Calu3 (cell line): ENCODE measurements at regions not wholly inside any gene's neighbourhood (a gene's known extent, or its start where the extent isn't known, plus 50 kb on each side); places are given as distances from the start of the nearest gene placed in this dataset.

ENCODE experiments used
- BruUV-seq: library from RNA; stranded (reverse); fragments of 400-500 nt; replicated peaks from 2 replicates; lab custom pipeline; 2021; lab: Mats Ljungman, UMichigan
- CTCF ChIA-PET: fragments of 300-600 bp; sonication (Branson Sonifier 250); formaldehyde crosslinking; loops from one replicate; lab custom pipeline; 2022; ENCODE audit warnings: antibody characterized with exemption; lab: Charles Lee
- DNase-seq: peaks from one replicate; pipeline ENCODE4 v3.0.0; 2022
- H3K27ac Mint-ChIP-seq: one replicate; pipeline ENCODE4 v1.8.0; 2022; ENCODE audit warnings: mixed read lengths; ENCODE audit not compliant: unreplicated experiment
- H3K27me3 Mint-ChIP-seq: one replicate; pipeline ENCODE4 v1.8.0; 2022; ENCODE audit warnings: mixed read lengths; ENCODE audit not compliant: unreplicated experiment
- H3K36me3 Mint-ChIP-seq: one replicate; pipeline ENCODE4 v1.8.0; 2022; ENCODE audit warnings: mild to moderate bottlenecking, moderate library complexity, mixed read lengths; ENCODE audit not compliant: insufficient read depth, unreplicated experiment
- H3K4me1 Mint-ChIP-seq: one replicate; pipeline ENCODE4 v1.8.0; 2022; ENCODE audit warnings: mild to moderate bottlenecking, low read depth, mixed read lengths; ENCODE audit not compliant: unreplicated experiment
- H3K4me3 Mint-ChIP-seq: one replicate; pipeline ENCODE4 v1.8.0; 2022; ENCODE audit warnings: mild to moderate bottlenecking, low read depth, moderate library complexity, mixed read lengths; ENCODE audit not compliant: unreplicated experiment
- H3K9me3 Mint-ChIP-seq: one replicate; pipeline ENCODE4 v1.8.0; 2022; ENCODE audit warnings: low read depth, mixed read lengths; ENCODE audit not compliant: unreplicated experiment
- CTCF ChIP-seq: fragments of 200-600 bp; IDR thresholded peaks from one replicate; pipeline ENCODE4 v1.8.0; 2022; ENCODE audit warnings: antibody characterized with exemption; ENCODE audit not compliant: unreplicated experiment
- intact Hi-C: fragments of 100-400 bp; cut with micrococcal nuclease; formaldehyde crosslinking; loops from one replicate; pipeline ENCODE4 v1.10.0; 2022; ENCODE audit not compliant: unreplicated experiment

- Mint-ChIP-seq H3K4me1 (peaks cover 25% of the 10 kb centered on the region), H3K4me3 (peak overlapping the region; percentile 26), H3K36me3 (peaks cover 5% of the 10 kb centered on the region), H3K27me3 (no peaks in the 10 kb centered on the region), H3K9me3 (peaks cover 6% of the 10 kb centered on the region), H3K27ac (peak overlapping the region; percentile 64)
- intact Hi-C loops = no loop called here
- no peak for DNase-seq
- no peak for TF ChIP-seq CTCF
- CTCF ChIA-PET = no interaction called here
- no TSS peak for BruUV-seq
Measured at GRCh38 chr10:10794046-10794445, 223.6 kb upstream of the CELF2 start.

- Mint-ChIP-seq H3K4me3 (peak overlapping the region; percentile 26), H3K27ac (peak overlapping the region; percentile 64), H3K4me1 (peaks cover 25% of the 10 kb centered on the region), H3K36me3 (peaks cover 5% of the 10 kb centered on the region), H3K27me3 (no peaks in the 10 kb centered on the region), H3K9me3 (peaks cover 6% of the 10 kb centered on the region)
- TF ChIP-seq CTCF = no peak
- intact Hi-C loops = no loop called here
- no peak for DNase-seq
- BruUV-seq = no TSS peak
- CTCF ChIA-PET = no interaction called here
Measured at GRCh38 chr10:10794791-10795191, 222.9 kb upstream of the CELF2 start.

- Mint-ChIP-seq H3K4me3 (no peak overlapping the region), H3K4me1 (peaks cover 25% of the 10 kb centered on the region), H3K27me3 (no peaks in the 10 kb centered on the region), H3K27ac (no peak overlapping the region), H3K9me3 (peaks cover 6% of the 10 kb centered on the region), H3K36me3 (peaks cover 5% of the 10 kb centered on the region)
- CTCF ChIA-PET = interaction anchor here (1.0 kb wide), 1 partner anchor 19 kb away, joined by 3 read pairs; no protein-coding TSS in a partner anchor
- no peak for DNase-seq
- BruUV-seq = no TSS peak
- no peak for TF ChIP-seq CTCF
- intact Hi-C loops = no loop called here
Measured at GRCh38 chr10:10796061-10796773, 221.5 kb upstream of the CELF2 start.

GRCh38 chr10:10796774-10797415, 220.8 kb upstream of the CELF2 start:
- H3K4me1 Mint-ChIP-seq = peaks cover 25% of the 10 kb centered on the region
- CTCF ChIA-PET = interaction anchor here (1.0 kb wide), 1 partner anchor 18 kb away, joined by 3 read pairs; no protein-coding TSS in a partner anchor
- DNase-seq = no peak
- H3K4me3 Mint-ChIP-seq = no peak overlapping the region
- intact Hi-C loops = no loop called here
- H3K27me3 Mint-ChIP-seq = no peaks in the 10 kb centered on the region
- H3K9me3 Mint-ChIP-seq = peaks cover 6% of the 10 kb centered on the region
- no peak overlapping the region for H3K27ac Mint-ChIP-seq
- peaks cover 5% of the 10 kb centered on the region for H3K36me3 Mint-ChIP-seq
- no peak for TF ChIP-seq CTCF
- BruUV-seq = no TSS peak
